NCI-H510A (cell line): ENCODE measurements at regions not wholly inside any gene's neighbourhood (a gene's known extent, or its start where the extent isn't known, plus 50 kb on each side); places are given as distances from the start of the nearest gene placed in this dataset.
A peak's percentile ranks its signal among the peaks of the same experiment; 100 is the strongest.

ENCODE experiments used
- DNase-seq: peaks from one replicate; lab custom pipeline; 2025; lab: John Stamatoyannopoulos, UW

GRCh38 chr5:89417515-89417914 lies 534.5 kb upstream of the MEF2C start:
- DNase-seq = no peak

- no peak for DNase-seq
Observed at GRCh38 chr5:89411891-89412290, 528.9 kb upstream of the MEF2C start.

GRCh38 chr5:89407054-89407453 lies 524.1 kb upstream of the MEF2C start:
- DNase-seq = no peak

- no peak for DNase-seq
Observed at GRCh38 chr5:89401659-89402058, 518.7 kb upstream of the MEF2C start.

GRCh38 chr5:89401012-89401411 lies 518.0 kb upstream of the MEF2C start:
- no peak for DNase-seq

- DNase-seq = no peak
Observed at GRCh38 chr5:89399548-89399947, 516.6 kb upstream of the MEF2C start.

- no peak for DNase-seq
Observed at GRCh38 chr5:89397096-89397495, 514.1 kb upstream of the MEF2C start.

GRCh38 chr5:89396278-89396954 lies 513.4 kb upstream of the MEF2C start:
- no peak for DNase-seq

- DNase-seq = no peak
Observed at GRCh38 chr5:89395111-89395510, 512.1 kb upstream of the MEF2C start.

- DNase-seq = no peak
Observed at GRCh38 chr5:89388872-89389271, 505.9 kb upstream of the MEF2C start.

- no peak for DNase-seq
Observed at GRCh38 chr5:89384391-89384790, 501.4 kb upstream of the MEF2C start.

GRCh38 chr5:89380635-89381034 lies 497.7 kb upstream of the MEF2C start:
- DNase-seq = no peak

GRCh38 chr5:89377767-89378455 lies 494.9 kb upstream of the MEF2C start:
- peak; percentile 0 for DNase-seq

- peak; percentile 12 for DNase-seq
Observed at GRCh38 chr5:89374818-89375521, 492.0 kb upstream of the MEF2C start.

- DNase-seq = peak; percentile 51
Observed at GRCh38 chr5:89374144-89374784, 491.3 kb upstream of the MEF2C start.

GRCh38 chr5:89372176-89372575 lies 489.2 kb upstream of the MEF2C start:
- no peak for DNase-seq

GRCh38 chr5:89371646-89372045 lies 488.7 kb upstream of the MEF2C start:
- no peak for DNase-seq

GRCh38 chr5:89359046-89359445 lies 476.1 kb upstream of the MEF2C start:
- no peak for DNase-seq

GRCh38 chr5:89353837-89354551 lies 471.0 kb upstream of the MEF2C start:
- DNase-seq = no peak

GRCh38 chr5:89351975-89352374 lies 469.0 kb upstream of the MEF2C start:
- DNase-seq = no peak

GRCh38 chr5:89351222-89351621 lies 468.2 kb upstream of the MEF2C start:
- no peak for DNase-seq

- no peak for DNase-seq
Observed at GRCh38 chr5:89350684-89351083, 467.7 kb upstream of the MEF2C start.
